ENCODE measurements at regions not wholly inside any gene's neighbourhood (a gene's known extent, or its start where the extent isn't known, plus 50 kb on each side); places are given as distances from the start of the nearest gene placed in this dataset.

GRCh38 chr2:4591261-4591660 lies 887.9 kb downstream of the DCDC2C start:
- TF ChIP-seq, protein P1, sequence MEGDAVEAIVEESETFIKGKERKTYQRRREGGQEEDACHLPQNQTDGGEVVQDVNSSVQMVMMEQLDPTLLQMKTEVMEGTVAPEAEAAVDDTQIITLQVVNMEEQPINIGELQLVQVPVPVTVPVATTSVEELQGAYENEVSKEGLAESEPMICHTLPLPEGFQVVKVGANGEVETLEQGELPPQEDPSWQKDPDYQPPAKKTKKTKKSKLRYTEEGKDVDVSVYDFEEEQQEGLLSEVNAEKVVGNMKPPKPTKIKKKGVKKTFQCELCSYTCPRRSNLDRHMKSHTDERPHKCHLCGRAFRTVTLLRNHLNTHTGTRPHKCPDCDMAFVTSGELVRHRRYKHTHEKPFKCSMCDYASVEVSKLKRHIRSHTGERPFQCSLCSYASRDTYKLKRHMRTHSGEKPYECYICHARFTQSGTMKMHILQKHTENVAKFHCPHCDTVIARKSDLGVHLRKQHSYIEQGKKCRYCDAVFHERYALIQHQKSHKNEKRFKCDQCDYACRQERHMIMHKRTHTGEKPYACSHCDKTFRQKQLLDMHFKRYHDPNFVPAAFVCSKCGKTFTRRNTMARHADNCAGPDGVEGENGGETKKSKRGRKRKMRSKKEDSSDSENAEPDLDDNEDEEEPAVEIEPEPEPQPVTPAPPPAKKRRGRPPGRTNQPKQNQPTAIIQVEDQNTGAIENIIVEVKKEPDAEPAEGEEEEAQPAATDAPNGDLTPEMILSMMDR (IDR thresholded peaks at IDR 0.05; ENCODE audit: low read depth, low read length) = no peak
- no peak for TF ChIP-seq EZH2phosphoT487 (IDR thresholded peaks at IDR 0.05; ENCODE audit: low read depth)

All from OCI-LY3 (cell line).